Ascending aorta (tissue), 2 donors: ENCODE measurements at regions not wholly inside any gene's neighbourhood (a gene's known extent, or its start where the extent isn't known, plus 50 kb on each side); places are given as distances from the start of the nearest gene placed in this dataset.
"Not testable (repeated sequence)": the region's sequence is repeated elsewhere in the genome, so short reads cannot be mapped to it uniquely, and the experiment has no call there.

Source experiments
- DNase-seq, 2 donors: peaks; one replicate each; pipeline ENCODE4 v3.0.0-alpha.2; 2019; ENCODE audit warnings: low spot score in 2 of 2
- H3K27ac ChIP-seq, 2 donors: fragments of 200-600 bp; sonication (generic); one replicate each; pipeline ENCODE4 v1.5.1; 2016 to 2017; ENCODE audit warnings: mild to moderate bottlenecking in 1 of 2
- H3K27me3 ChIP-seq: fragments of 200-600 bp; sonication (generic); one replicate; pipeline ENCODE4 v1.5.1; 2017
- H3K36me3 ChIP-seq, 2 donors: fragments of 200-600 bp; sonication (generic); one replicate each; pipeline ENCODE4 v1.5.1; 2016
- H3K4me1 ChIP-seq, 2 donors: fragments of 200-600 bp; sonication (generic); one replicate each; pipeline ENCODE4 v1.5.1; 2016 to 2017; ENCODE audit warnings: mild to moderate bottlenecking in 1 of 2
- H3K4me3 ChIP-seq, 2 donors: fragments of 200-600 bp; sonication (generic); one replicate each; pipeline ENCODE4 v1.5.1; 2016 to 2017; ENCODE audit warnings: mild to moderate bottlenecking in 1 of 2
- H3K9me3 ChIP-seq, 2 donors: fragments of 200-600 bp; sonication (generic); one replicate each; pipeline ENCODE4 v1.5.1; 2016
- intact Hi-C: fragments of 100-400 bp; cut with DNase I; formaldehyde crosslinking; loops from one replicate; pipeline ENCODE4 v1.15.1; 2023
- TF ChIP-seq, protein P1 (sequence below), 3 experiments: fragments of 200-600 bp in 2 of 3; fragments of 450-650 bp in 1 of 3; sonication (generic) in 2 of 3; IDR thresholded peaks; one replicate each; pipeline ENCODE4 v1.5.1; 2016 to 2019; ENCODE audit warnings: antibody characterized with exemption in 3 of 3, mild to moderate bottlenecking in 1 of 3, moderate library complexity in 1 of 3

GRCh38 chr18:59079264-59079663 is 60.4 kb upstream of the SEC11C start:
- no peak overlapping the region for H3K4me3 ChIP-seq
- intact Hi-C loops = no loop called here

GRCh38 chr18:59079687-59080501 is 59.8 kb upstream of the SEC11C start:
- not testable (repeated sequence) for H3K27ac ChIP-seq, H3K27me3 ChIP-seq, H3K4me1 ChIP-seq, H3K9me3 ChIP-seq, DNase-seq, H3K36me3 ChIP-seq, H3K4me3 ChIP-seq
- intact Hi-C loops = loop anchor here (10.0 kb wide), 1 partner anchor 315 kb away; no protein-coding TSS in a partner anchor

More at GRCh38 chr18:59079264-59079663, 60.4 kb upstream of the SEC11C start:
- H3K9me3 ChIP-seq = no peaks in the 10 kb centered on the region
- no peaks in the 10 kb centered on the region for H3K27me3 ChIP-seq
- H3K4me1 ChIP-seq = no peaks in the 10 kb centered on the region
- H3K27ac ChIP-seq = no peak overlapping the region
- no peak for DNase-seq
- TF ChIP-seq, protein P1, sequence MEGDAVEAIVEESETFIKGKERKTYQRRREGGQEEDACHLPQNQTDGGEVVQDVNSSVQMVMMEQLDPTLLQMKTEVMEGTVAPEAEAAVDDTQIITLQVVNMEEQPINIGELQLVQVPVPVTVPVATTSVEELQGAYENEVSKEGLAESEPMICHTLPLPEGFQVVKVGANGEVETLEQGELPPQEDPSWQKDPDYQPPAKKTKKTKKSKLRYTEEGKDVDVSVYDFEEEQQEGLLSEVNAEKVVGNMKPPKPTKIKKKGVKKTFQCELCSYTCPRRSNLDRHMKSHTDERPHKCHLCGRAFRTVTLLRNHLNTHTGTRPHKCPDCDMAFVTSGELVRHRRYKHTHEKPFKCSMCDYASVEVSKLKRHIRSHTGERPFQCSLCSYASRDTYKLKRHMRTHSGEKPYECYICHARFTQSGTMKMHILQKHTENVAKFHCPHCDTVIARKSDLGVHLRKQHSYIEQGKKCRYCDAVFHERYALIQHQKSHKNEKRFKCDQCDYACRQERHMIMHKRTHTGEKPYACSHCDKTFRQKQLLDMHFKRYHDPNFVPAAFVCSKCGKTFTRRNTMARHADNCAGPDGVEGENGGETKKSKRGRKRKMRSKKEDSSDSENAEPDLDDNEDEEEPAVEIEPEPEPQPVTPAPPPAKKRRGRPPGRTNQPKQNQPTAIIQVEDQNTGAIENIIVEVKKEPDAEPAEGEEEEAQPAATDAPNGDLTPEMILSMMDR (IDR thresholded peaks at IDR 0.05) = no peak
- H3K36me3 ChIP-seq = no peaks in the 10 kb centered on the region

GRCh38 chr18:59083136-59083818 is 56.4 kb upstream of the SEC11C start:
- no peaks in the 10 kb centered on the region for H3K36me3 ChIP-seq
- intact Hi-C loops = loop anchor here (10.0 kb wide), 1 partner anchor 312 kb away; no protein-coding TSS in a partner anchor
- no peak overlapping the region for H3K27ac ChIP-seq
- DNase-seq = no peak
- H3K4me1 ChIP-seq = no peaks in the 10 kb centered on the region
- H3K4me3 ChIP-seq = no peak overlapping the region
- TF ChIP-seq, protein P1 (IDR thresholded peaks at IDR 0.05) = no peak
- H3K27me3 ChIP-seq = no peaks in the 10 kb centered on the region
- no peaks in the 10 kb centered on the region for H3K9me3 ChIP-seq

GRCh38 chr18:59085126-59085794 is 54.4 kb upstream of the SEC11C start:
- no peaks in the 10 kb centered on the region for H3K9me3 ChIP-seq
- no peaks in the 10 kb centered on the region for H3K27me3 ChIP-seq
- intact Hi-C loops = loop anchor here (5.0 to 10.0 kb wide), 2 partner anchors 47 to 310 kb away; no protein-coding TSS in a partner anchor
- H3K27ac ChIP-seq = no peak overlapping the region
- no peak for DNase-seq
- TF ChIP-seq, protein P1 (IDR thresholded peaks at IDR 0.05) = no peak
- H3K36me3 ChIP-seq = no peaks in the 10 kb centered on the region
- H3K4me3 ChIP-seq = no peak overlapping the region
- H3K4me1 ChIP-seq = no peaks in the 10 kb centered on the region

GRCh38 chr18:59085797-59086196 is 53.9 kb upstream of the SEC11C start:
- TF ChIP-seq, protein P1 (IDR thresholded peaks at IDR 0.05) = no peak
- intact Hi-C loops = loop anchor here (5.0 to 10.0 kb wide), 2 partner anchors 47 to 309 kb away; no protein-coding TSS in a partner anchor
- no peaks in the 10 kb centered on the region for H3K4me1 ChIP-seq

More at GRCh38 chr18:59085797-59086196, 53.9 kb upstream of the SEC11C start:
- DNase-seq = no peak
- Histone ChIP-seq H3K36me3 (no peaks in the 10 kb centered on the region), H3K27ac (no peak overlapping the region), H3K9me3 (no peaks in the 10 kb centered on the region), H3K27me3 (no peaks in the 10 kb centered on the region), H3K4me3 (no peak overlapping the region)
